GM12878 (cell line): ENCODE measurements at regions not wholly inside any gene's neighbourhood (a gene's known extent, or its start where the extent isn't known, plus 50 kb on each side); places are given as distances from the start of the nearest gene placed in this dataset.

Source experiments
- ATAC-seq: fragments of 200-7000 bp; cut with Tn5 transposase; 3 replicates; pipeline ENCODE4 v1.9.1; 2020; ENCODE audit warnings: mild to moderate bottlenecking, moderate library complexity
- BruUV-seq: library from RNA; stranded (reverse); fragments of 400-500 nt; replicated peaks from 2 replicates; lab custom pipeline; 2021; lab: Mats Ljungman, UMichigan
- CTCF ChIA-PET: fragments of 300-600 bp; sonication (Branson Sonifier 250); formaldehyde crosslinking; extraction: SDS; loops from one replicate; lab custom pipeline; 2021; ENCODE audit warnings: inconsistent platforms; lab: Yijun Ruan, JAX
- POLR2A ChIA-PET: fragments of 350-600 bp; formaldehyde crosslinking; extraction: SDS; loops from one replicate; lab custom pipeline; 2021; ENCODE audit warnings: inconsistent platforms; lab: Charles Lee
- RAD21 ChIA-PET: fragments of 300-600 bp; sonication (Branson Sonifier 250); formaldehyde crosslinking; loops from one replicate; lab custom pipeline; 2023; ENCODE audit warnings: antibody characterized with exemption; ENCODE audit not compliant: unreplicated experiment; lab: Charles Lee
- SMC1A ChIA-PET: fragments of 300-600 bp; sonication (Branson Sonifier 250); formaldehyde crosslinking; loops from one replicate; lab custom pipeline; 2023; ENCODE audit not compliant: unreplicated experiment, uncharacterized antibody; lab: Charles Lee
- DNase-seq: peaks from one replicate; pipeline ENCODE4 v3.0.0-alpha.2; 2011; ENCODE audit warnings: low read depth, low spot score
- FAIRE-seq: peaks from 3 replicates; lab custom pipeline; 2011; peaks lifted over from hg19 to GRCh38; lab: Jason Lieb, UNC
- H2AFZ ChIP-seq: 2 replicates; pipeline ENCODE4 v1.6.0; 2011; ENCODE audit warnings: low read depth, low read length, control low read depth; ENCODE audit not compliant: control insufficient read depth
- H3K27ac ChIP-seq: 2 replicates; pipeline ENCODE4 v1.5.1; 2011; ENCODE audit warnings: control low read depth; ENCODE audit not compliant: control insufficient read depth, insufficient read depth
- H3K27me3 ChIP-seq, 2 experiments: replicated peaks in 1 of 2; 2 replicates each; pipeline versions ENCODE4 v1.6.0 to v1.6.1; 2011; ENCODE audit warnings: low read length in 1 of 2; ENCODE audit not compliant: control insufficient read depth in 2 of 2, insufficient read depth in 2 of 2
- H3K36me3 ChIP-seq, 2 experiments: 2 replicates each; pipeline ENCODE4 v1.5.1; 2011; ENCODE audit warnings: low read length in 1 of 2; ENCODE audit not compliant: control insufficient read depth in 2 of 2, insufficient read depth in 2 of 2
- H3K4me1 ChIP-seq: 2 replicates; pipeline ENCODE4 v1.6.1; 2011; ENCODE audit warnings: mild to moderate bottlenecking, low read length, moderate library complexity, mixed read lengths; ENCODE audit not compliant: control insufficient read depth, insufficient read depth
- H3K4me2 ChIP-seq: 2 replicates; pipeline ENCODE4 v1.6.0; 2011; ENCODE audit warnings: control low read depth; ENCODE audit not compliant: control insufficient read depth, insufficient read depth
- H3K4me3 ChIP-seq: fragments of 200-600 bp; sonication (generic); 2 replicates; pipeline ENCODE4 v1.5.1; 2016
- H3K79me2 ChIP-seq: 2 replicates; pipeline ENCODE4 v1.6.0; 2011; ENCODE audit warnings: low read length; ENCODE audit not compliant: control insufficient read depth, insufficient read depth
- H3K9ac ChIP-seq: 2 replicates; pipeline ENCODE4 v1.8.0; 2011; ENCODE audit warnings: low read length, control low read depth, mixed read lengths; ENCODE audit not compliant: control insufficient read depth, insufficient read depth
- H3K9me3 ChIP-seq: replicated peaks from 3 replicates; pipeline ENCODE4 v1.5.1; 2011; ENCODE audit warnings: mild to moderate bottlenecking, low read length; ENCODE audit not compliant: control insufficient read depth, insufficient read depth
- H4K20me1 ChIP-seq: 2 replicates; pipeline ENCODE4 v1.6.0; 2011; ENCODE audit not compliant: control insufficient read depth, insufficient read depth
- CBX5 ChIP-seq: sonication (generic); IDR thresholded peaks from 2 replicates; pipeline ENCODE4 v1.6.1; 2016; ENCODE audit warnings: low read depth, moderate library complexity, mild to moderate bottlenecking, inconsistent platforms
- EGR1 ChIP-seq, 2 experiments: IDR thresholded peaks; 1 replicate in 1 of 2; 2 replicates in 1 of 2; pipeline ENCODE4 v1.6.1; 2011 to 2012; ENCODE audit warnings: low read depth in 2 of 2, low read length in 2 of 2, borderline replicate concordance in 1 of 2, mild to moderate bottlenecking in 1 of 2, moderate library complexity in 1 of 2
- FOXM1 ChIP-seq: IDR thresholded peaks from 2 replicates; pipeline ENCODE4 v1.6.1; 2012; ENCODE audit warnings: low read depth, mild to moderate bottlenecking, inconsistent platforms, low read length, moderate library complexity
- HDAC6 ChIP-seq: fragments of 200-600 bp; sonication (generic); IDR thresholded peaks from one replicate; pipeline ENCODE4 v1.8.0; 2017; ENCODE audit warnings: antibody characterized with exemption; ENCODE audit not compliant: unreplicated experiment
- MEF2B ChIP-seq: fragments of 450-650 bp; IDR thresholded peaks from 2 replicates; pipeline ENCODE4 v1.6.1; 2018; ENCODE audit warnings: mild to moderate bottlenecking, moderate library complexity; ENCODE audit not compliant: partially characterized antibody, poor library complexity, severe bottlenecking
- PAX5 ChIP-seq: IDR thresholded peaks from 2 replicates; pipeline ENCODE4 v1.6.1; 2011; ENCODE audit warnings: low read depth, low read length, borderline replicate concordance
- RELA ChIP-seq: fragments of 450-650 bp; IDR thresholded peaks from 2 replicates; pipeline ENCODE4 v1.8.0; 2014; ENCODE audit warnings: borderline replicate concordance; ENCODE audit not compliant: partially characterized antibody
- RELB ChIP-seq: fragments of 450-650 bp; IDR thresholded peaks from 2 replicates; pipeline ENCODE4 v1.6.1; 2017; ENCODE audit warnings: low read depth, mild to moderate bottlenecking, moderate library complexity
- SKIL ChIP-seq: fragments of 450-650 bp; IDR thresholded peaks from 2 replicates; pipeline ENCODE4 v1.6.1; 2017; ENCODE audit warnings: mild to moderate bottlenecking, low read depth, inconsistent platforms; ENCODE audit not compliant: poor library complexity, severe bottlenecking
- TCF3 ChIP-seq: IDR thresholded peaks from 2 replicates; pipeline ENCODE4 v1.6.1; 2012; ENCODE audit warnings: low read depth, mild to moderate bottlenecking, low read length, borderline replicate concordance; ENCODE audit not compliant: insufficient read depth
- YBX1 ChIP-seq: fragments of 450-650 bp; IDR thresholded peaks from 2 replicates; pipeline ENCODE4 v1.6.1; 2016; ENCODE audit warnings: antibody characterized with exemption
- ZBTB40 ChIP-seq: fragments of 450-650 bp; IDR thresholded peaks from 2 replicates; pipeline ENCODE4 v1.6.1; 2016; ENCODE audit warnings: mild to moderate bottlenecking, moderate library complexity, borderline replicate concordance
- ZNF207 ChIP-seq: fragments of 450-650 bp; IDR thresholded peaks from 2 replicates; pipeline ENCODE4 v1.6.1; 2014; ENCODE audit warnings: antibody characterized with exemption, mild to moderate bottlenecking, borderline replicate concordance
- WGBS: methylation state at CpG from one replicate; pipeline ENCODE4 v1.1.6; 2016; ENCODE audit warnings: low lambda C conversion rate; ENCODE audit not compliant: insufficient replicate concordance, insufficient coverage; ENCODE audit errors: missing lambda C conversion rate; 5-methylcytosine and 5-hydroxymethylcytosine counted together
- in situ Hi-C: fragments of 300-500 bp; cut with MboI; formaldehyde crosslinking; loops from 9 replicates; pipeline ENCODE4 v1.14.3; 2018; ENCODE audit warnings: mixed read lengths
- intact Hi-C: fragments of 100-400 bp; cut with micrococcal nuclease; formaldehyde crosslinking; loops from one replicate; pipeline ENCODE4 v1.14.2; 2022; ENCODE audit not compliant: unreplicated experiment

GRCh38 chr5:173680660-173681242 is 64.3 kb upstream of the BOD1 start:
- in situ Hi-C loops, result no loop called here
- RAD21 ChIA-PET, result interaction anchor here (0.8 to 2.1 kb wide), 18 partner anchors 15 to 240 kb away, joined by 3 to 18 read pairs (median 4); no protein-coding TSS in a partner anchor
- Histone ChIP-seq H3K9ac (no peak overlapping the region), H2AFZ (peak overlapping the region; percentile 31), H3K36me3 (no peaks in the 10 kb centered on the region), H3K27me3 (no peaks in the 10 kb centered on the region), H3K4me2 (peak overlapping the region; percentile 24), H3K4me3 (no peak overlapping the region), H3K27ac (peak overlapping the region; percentile 72), H3K4me1 (peaks cover 22% of the 10 kb centered on the region), H3K9me3 (peaks cover 7% of the 10 kb centered on the region; the same call in 2 of the 3 replicates), H3K79me2 (no peaks in the 10 kb centered on the region), H4K20me1 (no peaks in the 10 kb centered on the region)
- POLR2A ChIA-PET, result interaction anchor here (0.7 to 2.0 kb wide), 10 partner anchors 9 to 281 kb away, joined by 3 to 5 read pairs (median 4); partner anchors contain the start of gene CPEB4
- DNase-seq (peak; percentile 69), FAIRE-seq (no peak), ATAC-seq (peak; percentile 95)
- no TSS peak for BruUV-seq
- SMC1A ChIA-PET, result interaction anchor here (0.8 to 2.9 kb wide), 28 partner anchors 9 to 244 kb away, joined by 3 to 14 read pairs (median 5); partner anchors contain the start of gene BOD1
- 54% methylated on average over 6 of the region's 6 CpGs for WGBS
- CTCF ChIA-PET, result interaction anchor here (0.7 to 2.5 kb wide), 12 partner anchors 9 to 244 kb away, joined by 3 to 10 read pairs (median 4); partner anchors contain the start of gene BOD1
- intact Hi-C loops, result loop anchor here (2.0 to 10.0 kb wide), 5 partner anchors 64 to 244 kb away; partner anchors contain the start of gene CPEB4
- no peak for TF ChIP-seq EGR1 (IDR thresholded peaks at IDR 0.05; ENCODE audit: borderline replicate concordance in 1 of 2, low read depth in 2 of 2, low read length in 2 of 2)
- 0 out of 2 replicates have a peak, but pooled peaks have one; percentile 51 for TF ChIP-seq ZBTB40
- peak; percentile 39 for TF ChIP-seq SKIL
- no peak for TF ChIP-seq YBX1
- peak; percentile 42; the same call in 1 of the 2 replicates for TF ChIP-seq TCF3
- peak; percentile 77; the same call in 1 of the 2 replicates for TF ChIP-seq CBX5
- TF ChIP-seq MEF2B, result no peak
- TF ChIP-seq ZNF207, result no peak
- TF ChIP-seq RELA, result peak; percentile 87
- TF ChIP-seq FOXM1, result peak; percentile 57; the same call in 1 of the 2 replicates
- peak; percentile 96 for TF ChIP-seq RELB
- TF ChIP-seq PAX5, result 0 out of 2 replicates have a peak, but pooled peaks have one; percentile 43
- no peak for TF ChIP-seq HDAC6
